Dermis microvascular lymphatic vessel endothelial cell (primary cell): ENCODE measurements at regions not wholly inside any gene's neighbourhood (a gene's known extent, or its start where the extent isn't known, plus 50 kb on each side); places are given as distances from the start of the nearest gene placed in this dataset.

ENCODE experiments used
- DNase-seq, 2 donors: peaks; one replicate each; pipeline versions ENCODE4 v3.0.0 to v3.0.0-alpha.2; 2010; ENCODE audit warnings: low read depth in 2 of 2

GRCh38 chr10:121032460-121032859, 181.3 kb downstream of the WDR11 start:
- DNase-seq, result no peak

DNA sequence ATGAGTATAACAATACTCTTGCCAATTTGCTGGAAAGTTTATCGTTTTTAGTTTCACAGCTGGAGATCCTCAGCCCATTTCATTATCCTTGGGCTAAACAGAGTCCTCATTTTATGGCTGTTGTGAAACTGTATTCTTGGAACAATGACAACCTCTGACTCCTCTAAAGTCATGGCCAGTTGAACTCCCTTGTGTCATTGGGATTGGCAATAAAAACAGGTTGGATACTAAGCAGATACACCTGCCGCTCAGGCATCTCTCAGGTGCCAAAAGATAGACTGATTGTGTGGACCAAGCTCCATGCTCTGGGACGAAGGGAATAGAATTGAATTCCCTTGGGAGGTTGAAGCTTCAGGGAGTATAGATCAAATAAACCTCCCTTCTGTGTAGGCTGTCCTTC, 182.2 kb downstream of the WDR11 start:
- no peak for DNase-seq

DNA sequence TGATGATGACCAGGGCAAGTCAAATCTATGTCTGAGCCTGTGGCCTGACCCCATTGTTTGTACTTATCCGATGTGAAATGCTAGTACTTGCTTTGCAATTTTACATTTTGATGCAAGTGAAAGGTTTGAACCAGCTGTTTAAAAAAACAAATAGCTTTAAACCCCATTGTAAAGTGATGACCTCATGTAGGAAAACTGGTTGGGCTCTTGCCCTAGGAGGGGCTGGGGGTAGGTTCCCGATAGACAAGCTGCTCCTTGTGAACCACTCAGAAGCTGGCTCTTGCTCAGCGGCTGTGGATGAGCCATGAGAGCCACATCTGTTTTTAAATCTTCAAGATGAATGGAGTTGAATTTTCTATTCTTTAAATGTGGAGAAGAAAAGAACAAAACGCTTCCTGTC, 185.3 kb downstream of the WDR11 start:
- no peak for DNase-seq

DNA sequence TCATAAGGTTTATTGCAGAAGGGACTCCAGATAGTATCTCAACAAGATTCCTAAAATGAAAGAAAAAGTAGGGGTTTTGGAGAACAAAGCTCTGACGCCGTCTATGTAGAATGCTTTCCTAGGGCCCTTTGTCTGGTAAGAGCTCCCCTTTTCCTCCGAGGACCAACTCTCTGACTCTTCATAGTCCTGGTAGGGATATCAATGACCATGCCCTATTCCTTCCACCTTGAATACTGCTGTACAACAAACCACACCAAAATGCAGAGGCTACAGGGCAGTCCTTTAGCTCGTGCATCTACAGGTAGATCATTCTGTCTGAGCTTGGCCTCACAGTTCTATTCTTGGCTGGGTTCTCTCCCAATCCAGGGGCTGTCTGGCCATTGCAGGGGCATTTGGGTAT, 190.3 kb downstream of the WDR11 start:
- DNase-seq, result no peak

DNA sequence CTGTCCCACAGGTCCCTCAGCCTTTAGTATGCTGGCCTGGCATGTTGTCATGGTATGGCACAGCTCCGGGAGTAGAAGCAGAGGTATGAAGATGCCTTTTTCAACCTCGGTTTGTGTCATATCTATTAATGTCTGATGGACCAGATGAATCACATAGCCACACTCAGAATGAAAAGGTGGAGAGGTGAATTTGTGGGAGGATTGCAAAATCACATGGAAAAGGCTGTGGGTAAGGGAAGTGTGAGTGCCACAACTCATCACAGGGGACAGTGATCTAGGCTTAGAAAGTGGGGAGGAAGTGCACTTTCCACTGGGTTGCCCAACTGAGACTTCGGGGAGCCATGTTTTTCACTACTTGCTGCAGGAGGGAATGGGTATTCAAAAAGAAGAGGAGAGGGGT, 190.7 kb downstream of the WDR11 start:
- no peak for DNase-seq

DNA sequence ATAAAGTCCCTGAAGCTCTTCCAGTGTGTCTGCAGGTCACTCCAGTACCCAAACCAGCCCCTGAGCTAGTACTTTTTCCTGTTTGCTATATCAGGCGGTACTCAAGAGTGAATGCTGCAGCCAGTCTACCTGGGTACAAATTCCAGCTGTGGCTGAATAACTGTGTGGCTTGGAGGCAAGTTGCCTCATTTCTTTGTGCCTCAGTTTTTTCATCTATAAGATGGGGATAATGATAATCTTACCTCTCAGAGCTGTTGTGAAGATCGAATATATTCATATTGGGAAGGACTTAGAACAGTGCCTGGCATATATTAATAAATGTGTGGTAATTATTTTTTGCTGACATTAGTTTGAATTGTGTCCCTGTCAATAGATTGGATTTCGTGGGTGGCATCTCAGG, 191.2 kb downstream of the WDR11 start:
- no peak for DNase-seq

DNA sequence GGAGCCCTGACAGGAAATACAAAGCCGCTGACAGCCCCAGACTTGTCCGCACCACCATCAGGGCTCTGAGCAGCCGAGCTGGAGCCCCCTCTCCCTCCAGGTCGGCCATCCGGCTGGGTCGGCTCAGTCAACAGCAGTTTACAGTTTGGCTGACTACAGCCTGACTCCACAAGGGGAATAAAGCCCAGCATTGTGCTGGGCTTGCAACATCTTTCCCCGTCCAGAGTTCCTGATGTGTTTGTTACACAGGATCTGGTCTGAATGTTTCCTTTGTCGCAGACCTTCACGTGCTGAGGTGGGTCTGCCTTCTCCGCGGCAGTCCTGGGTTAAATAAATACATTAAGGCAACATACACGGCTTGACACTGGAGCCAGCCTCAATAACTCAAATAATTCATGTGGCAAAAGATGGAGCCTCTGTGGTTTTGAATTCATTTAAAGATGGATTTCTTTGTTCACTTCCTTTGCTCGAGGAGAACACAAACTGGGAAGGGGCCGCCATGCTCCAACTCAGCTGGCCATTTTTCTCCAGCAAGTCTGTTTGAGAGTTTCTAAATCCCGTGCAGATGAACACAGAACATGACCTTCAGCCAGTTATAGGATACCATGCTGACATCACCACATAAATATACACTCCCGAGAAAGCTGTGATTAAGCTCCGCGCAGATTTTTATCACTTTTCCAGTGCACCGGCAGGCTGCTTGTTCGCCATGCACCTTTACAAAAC, 192.1 kb downstream of the WDR11 start:
- DNase-seq, result no peak

GRCh38 chr10:121048749-121049148, 197.6 kb downstream of the WDR11 start:
- DNase-seq, result no peak

DNA sequence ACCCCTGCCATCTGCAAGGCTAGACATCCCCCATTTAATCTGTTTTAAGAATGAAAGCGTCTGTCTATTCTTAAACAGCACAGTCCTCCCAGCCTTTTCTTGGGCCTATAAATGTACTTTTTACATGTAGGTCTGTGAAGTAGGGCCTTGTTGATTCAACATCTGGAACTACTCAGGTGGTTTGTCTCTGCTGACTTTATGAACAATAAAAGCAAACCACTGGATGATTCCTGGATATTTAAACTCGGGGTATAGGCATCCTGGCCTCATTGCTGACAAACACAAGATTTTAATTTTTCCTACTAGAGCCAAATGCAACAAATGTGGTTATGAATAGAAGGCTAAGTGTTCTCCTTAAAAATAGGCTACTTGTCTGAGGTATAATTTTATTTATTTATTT, 198.3 kb downstream of the WDR11 start:
- DNase-seq, result no peak

- no peak for DNase-seq
Measured at GRCh38 chr10:121049923-121050322, 198.8 kb downstream of the WDR11 start.

GRCh38 chr10:121051171-121051570, 200.0 kb downstream of the WDR11 start:
- no peak for DNase-seq

GRCh38 chr10:121051696-121052279, 200.6 kb downstream of the WDR11 start:
- no peak for DNase-seq

DNA sequence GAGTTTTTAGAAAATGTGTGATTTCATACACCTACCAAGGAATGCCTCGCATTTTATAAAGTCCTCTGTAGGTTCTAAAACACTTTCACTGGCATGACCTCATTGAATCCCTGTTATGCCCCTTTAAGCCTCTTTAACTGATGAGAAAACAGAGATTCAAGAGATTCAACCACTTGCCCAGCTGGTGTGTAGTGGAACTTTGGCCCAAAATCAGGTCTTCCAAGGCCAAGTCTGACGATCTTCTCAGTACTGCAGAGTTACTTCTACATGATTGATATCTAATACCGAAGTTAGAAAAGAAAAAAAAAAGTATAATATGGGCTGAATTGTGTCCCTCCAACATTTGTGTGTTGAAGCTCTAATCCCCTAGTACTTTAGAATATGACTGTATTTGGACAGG, 202.0 kb downstream of the WDR11 start:
- DNase-seq, result no peak

DNA sequence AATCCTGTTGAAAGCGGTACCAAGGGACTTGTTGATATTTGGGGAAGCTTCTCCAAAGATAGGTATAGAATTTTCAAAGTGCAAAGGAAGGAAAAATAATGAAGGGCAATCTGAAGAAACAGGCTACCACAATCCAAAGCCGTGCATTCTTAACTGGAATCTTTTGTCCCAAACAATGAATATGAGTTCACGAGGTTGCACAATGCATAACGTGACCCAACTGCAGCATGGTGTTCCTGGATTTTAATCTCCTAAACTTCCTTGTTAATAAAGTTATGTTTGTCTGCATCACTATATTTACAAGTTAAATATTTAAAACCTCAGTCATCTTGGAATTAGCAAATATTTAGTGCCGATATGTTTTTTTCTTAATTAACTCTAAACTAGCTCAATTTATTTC, 203.7 kb downstream of the WDR11 start:
- DNase-seq, result no peak

DNA sequence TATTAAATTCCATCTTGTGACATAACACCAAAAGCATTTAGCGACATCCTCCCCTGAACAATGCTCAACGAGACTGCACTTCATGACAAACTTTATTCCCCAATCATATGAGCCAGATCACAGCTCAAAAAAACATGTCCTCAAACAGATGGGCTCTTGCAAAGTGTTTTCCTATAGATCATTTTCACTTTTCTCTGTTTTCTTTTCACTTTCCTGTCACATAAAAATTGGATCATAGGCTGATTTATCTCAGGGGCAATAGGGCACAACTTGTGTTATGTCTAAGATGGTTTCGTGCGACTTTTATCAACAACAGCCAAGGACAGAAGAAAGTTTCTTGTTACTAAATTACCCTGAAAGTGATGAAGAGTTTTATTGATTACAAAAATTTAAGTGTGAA, 206.1 kb downstream of the WDR11 start:
- DNase-seq, result no peak

DNA sequence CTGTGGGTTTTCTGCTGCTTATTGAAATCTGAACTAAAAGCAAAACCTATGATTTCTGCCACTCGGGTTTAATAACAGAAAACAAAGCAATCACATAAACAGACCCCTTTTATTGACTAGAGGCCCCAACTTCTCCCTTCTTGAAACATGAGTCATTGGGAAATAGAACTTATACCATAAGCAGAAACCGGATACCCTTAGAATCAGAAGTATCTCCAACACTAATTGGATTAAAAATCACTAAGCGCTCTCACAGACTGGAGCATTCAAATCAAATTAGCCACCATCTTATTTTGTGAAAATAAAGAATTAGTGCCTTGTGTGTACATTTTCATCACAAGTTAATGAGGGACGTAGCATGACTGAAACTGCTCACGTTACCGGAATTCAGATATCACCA, 206.9 kb downstream of the WDR11 start:
- DNase-seq, result no peak

GRCh38 chr10:121059351-121059750, 208.2 kb downstream of the WDR11 start:
- DNase-seq, result no peak

GRCh38 chr10:121062115-121062514, 211.0 kb downstream of the WDR11 start:
- no peak for DNase-seq

- DNase-seq, result no peak
Measured at GRCh38 chr10:121063744-121064143, 212.6 kb downstream of the WDR11 start.

GRCh38 chr10:121064491-121064890, 213.3 kb downstream of the WDR11 start:
- DNase-seq, result no peak

DNA sequence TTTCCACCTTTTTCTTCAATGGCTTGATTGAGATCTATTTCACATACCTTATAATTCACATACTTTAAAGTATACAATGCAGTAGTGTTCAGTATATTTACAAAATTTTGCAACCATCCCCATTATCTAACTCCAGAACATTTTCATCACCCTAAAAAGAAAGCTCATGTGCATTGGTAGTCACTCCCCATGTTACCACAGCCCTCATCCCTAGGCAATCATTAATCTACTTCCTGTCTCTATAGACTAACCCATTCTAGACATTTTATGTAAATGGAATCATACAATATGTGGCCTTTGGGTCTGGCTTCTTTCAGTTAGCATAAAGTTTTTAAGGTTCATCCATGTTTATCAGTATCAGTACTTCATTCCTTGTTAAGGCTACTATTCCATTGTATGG, 214.2 kb downstream of the WDR11 start:
- no peak for DNase-seq

- no peak for DNase-seq
Measured at GRCh38 chr10:121069061-121069850, 218.1 kb downstream of the WDR11 start.
